Astrocyte of the cerebellum (primary cell): ENCODE measurements at regions not wholly inside any gene's neighbourhood (a gene's known extent, or its start where the extent isn't known, plus 50 kb on each side); places are given as distances from the start of the nearest gene placed in this dataset.

Experiments
- DNase-seq: peaks from one replicate; pipeline ENCODE4 v3.0.0-alpha.2; 2011; ENCODE audit warnings: low read depth
- H3K4me3 ChIP-seq: 2 replicates; pipeline ENCODE4 v1.5.1; 2011; ENCODE audit warnings: mild to moderate bottlenecking, low read depth, low read length, moderate library complexity
- in situ Hi-C: cut with HindIII; loops from 2 replicates; pipeline ENCODE4 v1.10.0; 2017; ENCODE audit warnings: low sequenced_read_pairs
- TF ChIP-seq, protein P1 (sequence below): IDR thresholded peaks from 2 replicates; pipeline ENCODE4 v1.5.1; 2012; ENCODE audit warnings: low read length, low read depth, moderate library complexity, mild to moderate bottlenecking; ENCODE audit errors: missing control alignments

DNA sequence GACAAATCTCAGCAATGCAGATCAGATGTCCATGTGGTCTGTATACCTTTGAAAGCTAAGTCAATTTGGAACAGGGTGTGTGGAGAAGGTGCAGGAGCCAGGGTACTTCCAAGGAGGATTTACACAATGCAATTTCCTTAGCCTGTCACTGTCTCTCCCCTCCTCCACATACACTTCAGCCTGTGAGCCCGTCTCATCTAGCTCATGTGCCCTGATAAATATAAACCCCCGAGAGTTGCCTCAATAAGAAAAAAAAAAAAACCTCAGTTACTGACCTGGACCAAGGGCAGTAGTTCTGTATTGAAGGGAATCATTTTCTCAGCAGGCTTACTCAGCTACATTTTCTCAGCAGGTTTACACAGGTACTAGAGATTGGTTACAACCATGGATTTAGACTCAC, 132.1 kb upstream of the PELI2 start:
- H3K4me3 ChIP-seq: no peak overlapping the region
- TF ChIP-seq, protein P1, sequence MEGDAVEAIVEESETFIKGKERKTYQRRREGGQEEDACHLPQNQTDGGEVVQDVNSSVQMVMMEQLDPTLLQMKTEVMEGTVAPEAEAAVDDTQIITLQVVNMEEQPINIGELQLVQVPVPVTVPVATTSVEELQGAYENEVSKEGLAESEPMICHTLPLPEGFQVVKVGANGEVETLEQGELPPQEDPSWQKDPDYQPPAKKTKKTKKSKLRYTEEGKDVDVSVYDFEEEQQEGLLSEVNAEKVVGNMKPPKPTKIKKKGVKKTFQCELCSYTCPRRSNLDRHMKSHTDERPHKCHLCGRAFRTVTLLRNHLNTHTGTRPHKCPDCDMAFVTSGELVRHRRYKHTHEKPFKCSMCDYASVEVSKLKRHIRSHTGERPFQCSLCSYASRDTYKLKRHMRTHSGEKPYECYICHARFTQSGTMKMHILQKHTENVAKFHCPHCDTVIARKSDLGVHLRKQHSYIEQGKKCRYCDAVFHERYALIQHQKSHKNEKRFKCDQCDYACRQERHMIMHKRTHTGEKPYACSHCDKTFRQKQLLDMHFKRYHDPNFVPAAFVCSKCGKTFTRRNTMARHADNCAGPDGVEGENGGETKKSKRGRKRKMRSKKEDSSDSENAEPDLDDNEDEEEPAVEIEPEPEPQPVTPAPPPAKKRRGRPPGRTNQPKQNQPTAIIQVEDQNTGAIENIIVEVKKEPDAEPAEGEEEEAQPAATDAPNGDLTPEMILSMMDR: no peak
- in situ Hi-C loops: no loop called here
- no peak for DNase-seq

DNA sequence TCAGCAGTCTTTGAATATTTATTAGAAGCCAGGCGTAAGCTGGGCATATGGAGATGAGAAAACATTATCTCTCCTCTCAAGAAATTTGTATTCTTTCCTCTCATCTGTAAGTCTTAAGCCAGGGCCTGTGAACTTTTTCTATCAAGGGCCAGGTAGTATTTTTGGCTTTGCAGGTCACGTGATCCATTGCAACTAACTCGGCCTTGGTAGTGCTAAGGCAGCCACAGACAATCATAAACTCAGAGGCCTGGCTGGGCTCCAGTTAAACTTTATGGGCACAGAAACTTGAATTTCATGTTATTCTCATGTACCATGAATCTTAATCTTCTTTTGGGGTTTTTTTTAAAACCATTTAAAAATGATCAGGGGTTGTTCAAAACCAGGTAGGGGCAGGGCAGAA, 117.4 kb upstream of the PELI2 start:
- DNase-seq: no peak
- TF ChIP-seq, protein P1: no peak
- in situ Hi-C loops: no loop called here

DNA sequence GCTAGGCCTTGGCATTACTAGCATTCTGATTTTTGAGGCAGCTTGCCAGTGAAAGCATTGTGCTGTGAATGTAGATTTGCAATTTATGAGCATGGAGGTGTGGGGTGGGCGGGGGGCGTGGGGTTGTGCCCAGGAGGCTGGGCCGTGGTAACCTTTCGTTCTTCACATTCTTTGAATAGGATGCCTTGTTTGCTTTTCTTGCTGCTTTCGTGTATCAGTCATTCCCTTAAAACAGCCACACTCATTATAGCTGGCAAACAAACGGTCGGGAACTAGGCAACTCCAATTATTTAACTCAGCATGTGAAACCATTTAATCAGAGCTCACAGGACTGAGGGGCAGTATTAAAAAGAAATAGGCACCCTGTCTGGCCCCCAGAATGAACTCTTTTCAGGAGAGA, 115.9 kb upstream of the PELI2 start:
- peak; percentile 46 for DNase-seq
- TF ChIP-seq, protein P1: no peak
- H3K4me3 ChIP-seq: no peak overlapping the region
- in situ Hi-C loops: no loop called here

More for the DNA sequence above, 117.4 kb upstream of the PELI2 start:
- H3K4me3 ChIP-seq: no peak overlapping the region

DNA sequence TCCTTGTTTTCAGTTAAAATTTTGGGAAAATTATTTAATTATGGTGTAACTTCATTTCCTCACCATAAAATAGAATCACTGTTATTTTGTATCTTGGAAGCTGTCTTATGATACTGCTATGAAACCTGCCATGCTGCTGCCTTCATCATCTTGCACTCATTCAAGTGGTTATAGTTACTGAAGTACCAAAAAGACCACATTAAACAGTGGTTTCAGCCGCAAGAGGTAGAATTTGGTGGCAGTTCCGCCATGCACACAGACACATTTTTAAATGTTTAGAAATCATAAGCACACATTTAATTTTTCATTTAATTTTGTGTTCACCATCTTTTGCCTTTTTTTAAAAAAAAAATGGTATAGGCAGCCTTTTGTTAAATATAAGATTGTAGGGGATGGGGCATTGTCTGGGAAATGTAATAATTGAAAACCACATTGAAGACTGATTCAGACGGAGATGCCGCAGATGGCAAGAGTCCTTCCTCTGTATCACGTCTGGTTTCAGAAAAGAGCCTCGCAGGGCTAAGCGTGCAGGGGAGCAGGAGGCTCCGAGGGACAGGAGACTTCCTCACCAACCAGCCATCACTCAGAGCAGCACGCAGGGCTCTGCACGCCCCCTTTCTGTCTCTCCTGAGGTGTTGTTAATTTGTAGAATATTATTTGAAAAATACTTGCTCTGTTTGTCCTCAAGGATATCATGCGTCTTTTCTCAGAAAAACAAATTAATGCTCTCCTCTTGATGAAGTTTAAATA, 115.2 kb upstream of the PELI2 start:
- DNase-seq: no peak
- TF ChIP-seq, protein P1: no peak
- in situ Hi-C loops: no loop called here
- H3K4me3 ChIP-seq: no peak overlapping the region

DNA sequence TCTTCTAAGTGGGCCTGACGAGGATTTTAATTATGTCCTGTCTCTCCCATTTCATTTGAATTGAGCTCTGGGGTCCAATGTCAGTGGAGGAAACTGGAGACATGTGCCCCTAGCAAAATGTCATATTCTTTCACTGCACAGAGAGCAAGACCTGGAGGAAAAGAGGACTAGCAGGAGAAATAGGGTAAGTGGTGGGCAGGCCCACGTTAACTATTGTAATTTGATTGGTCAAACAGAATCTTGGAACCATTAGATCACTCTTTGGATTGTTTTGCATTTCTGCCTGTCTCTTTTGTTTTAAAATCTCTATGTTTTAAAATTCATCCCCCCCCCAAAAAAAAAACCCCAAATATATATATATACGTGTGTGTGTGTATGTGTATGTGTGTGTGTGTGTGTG, 113.9 kb upstream of the PELI2 start:
- H3K4me3 ChIP-seq: no peak overlapping the region
- DNase-seq: no peak
- in situ Hi-C loops: no loop called here
- TF ChIP-seq, protein P1: no peak

DNA sequence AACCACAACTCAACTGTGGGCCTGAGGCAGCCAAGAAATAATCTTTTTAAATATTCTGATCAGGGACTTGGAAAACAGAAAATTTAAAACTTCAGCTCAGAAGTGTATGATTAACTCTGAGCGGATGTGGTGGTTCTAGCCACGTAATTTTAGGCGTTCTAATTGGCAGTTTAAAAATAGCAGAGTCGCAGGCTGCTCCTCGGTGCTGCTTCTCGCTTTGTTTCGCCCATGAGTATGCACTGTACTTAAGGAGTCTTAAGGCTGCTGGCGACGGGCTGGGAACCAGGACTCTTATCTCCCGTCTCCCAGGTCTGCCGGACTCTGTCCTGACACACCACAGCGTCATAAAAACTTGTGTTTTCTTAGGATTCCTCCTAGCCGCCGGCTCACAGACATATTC, 113.4 kb upstream of the PELI2 start:
- in situ Hi-C loops: no loop called here
- DNase-seq: peak; percentile 49
- TF ChIP-seq, protein P1: no peak
- H3K4me3 ChIP-seq: peak overlapping the region; percentile 19
